Inflammatory macrophage (primary cell): ENCODE measurements at regions not wholly inside any gene's neighbourhood (a gene's known extent, or its start where the extent isn't known, plus 50 kb on each side); places are given as distances from the start of the nearest gene placed in this dataset.

Experiments used
- DNase-seq, 2 donors: peaks; one replicate each; pipeline ENCODE4 v3.0.0-alpha.2; 2020 to 2022

DNA sequence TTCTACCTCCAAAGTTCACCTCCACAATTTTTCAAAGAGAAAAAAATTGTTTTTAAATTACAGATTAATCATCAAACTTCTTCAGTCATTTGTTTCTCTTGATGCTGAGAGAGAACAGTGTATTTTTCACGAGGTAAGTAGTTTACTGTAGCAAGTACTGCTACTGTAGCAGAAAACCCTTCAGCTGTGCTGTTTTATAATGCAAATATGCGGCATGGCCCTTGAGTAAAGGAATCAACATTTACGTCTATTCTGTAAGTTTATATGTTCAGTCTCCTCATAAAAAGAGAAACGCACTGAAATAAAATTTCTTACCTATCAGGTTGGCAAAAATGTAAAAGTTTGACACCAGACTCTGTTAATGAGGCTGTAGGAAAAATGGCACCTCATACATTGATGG lies 399.0 kb downstream of the NKX6-1 start:
- DNase-seq: no peak

DNA sequence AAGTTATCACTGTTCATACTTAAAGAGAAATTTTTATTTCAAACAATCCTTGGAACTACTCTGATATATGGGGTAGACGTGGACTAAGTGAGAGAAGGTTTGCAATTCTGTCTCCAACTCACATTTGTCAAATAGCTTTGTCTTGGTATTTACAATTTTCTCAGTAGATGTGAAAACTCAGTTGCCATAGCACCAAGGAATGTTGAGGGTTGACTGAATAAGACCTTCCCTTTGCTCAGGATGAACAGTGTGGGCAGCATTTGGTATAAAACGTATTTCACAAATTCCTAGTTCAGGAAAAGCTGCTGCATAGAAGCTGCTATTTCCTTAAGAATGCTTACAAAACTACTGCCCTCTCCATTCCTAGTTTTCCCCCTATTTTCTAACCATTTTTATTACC lies 399.5 kb downstream of the NKX6-1 start:
- no peak for DNase-seq

DNA sequence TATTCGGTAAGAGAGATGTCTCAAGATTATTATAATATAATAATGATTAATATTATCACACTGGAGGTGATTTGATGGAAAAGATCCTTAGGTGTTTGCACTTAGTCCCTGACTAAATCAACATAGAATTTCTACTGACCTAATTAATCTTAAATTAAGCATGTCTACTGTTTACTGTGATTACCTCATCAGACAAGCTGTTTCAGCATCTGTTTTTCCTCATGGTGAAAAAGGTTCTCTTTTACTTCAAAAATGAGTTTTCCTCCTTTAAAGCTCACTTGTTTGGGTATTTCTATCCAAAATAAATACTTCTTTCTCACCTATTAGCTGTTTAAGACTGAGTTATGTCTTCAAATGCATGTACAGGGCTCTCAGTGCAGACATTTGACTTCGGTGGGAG lies 407.8 kb downstream of the NKX6-1 start:
- no peak for DNase-seq

DNA sequence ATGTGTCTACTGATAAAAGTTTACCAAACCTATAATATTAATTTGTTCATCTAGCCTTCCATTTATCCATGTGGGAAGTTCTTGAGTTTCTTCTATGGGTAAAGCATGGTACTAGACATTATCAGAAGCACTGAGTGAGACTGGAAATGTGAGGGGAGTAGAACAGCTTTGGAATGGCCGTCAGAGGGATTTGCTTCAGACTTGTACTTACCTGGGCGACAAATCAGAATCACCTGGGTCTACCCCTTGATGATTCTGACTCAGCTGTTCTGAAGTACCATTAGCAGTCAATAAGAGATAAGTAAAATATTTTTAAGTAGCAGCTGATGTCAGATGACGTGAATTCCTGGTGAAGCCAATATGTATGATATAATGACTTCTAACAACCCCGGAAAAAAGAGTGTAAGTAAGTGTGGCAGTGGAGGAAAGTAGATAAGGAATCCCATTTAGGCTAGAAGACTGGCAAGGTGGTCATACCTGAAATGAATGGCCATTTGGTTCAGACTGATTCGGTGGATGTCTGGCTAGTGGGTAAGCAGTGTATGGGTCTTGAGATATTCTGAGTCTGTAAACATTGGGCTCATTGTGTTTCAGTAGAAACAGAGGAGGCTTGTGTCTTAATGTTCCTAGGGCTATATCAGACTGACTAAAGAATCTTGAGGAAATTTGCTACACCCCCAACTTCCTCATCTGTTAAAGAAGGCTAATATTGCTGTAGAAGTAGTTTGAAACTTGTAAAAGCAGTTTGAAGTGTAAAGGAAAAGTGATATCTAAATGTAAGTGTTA lies 409.2 kb downstream of the NKX6-1 start:
- DNase-seq: no peak

DNA sequence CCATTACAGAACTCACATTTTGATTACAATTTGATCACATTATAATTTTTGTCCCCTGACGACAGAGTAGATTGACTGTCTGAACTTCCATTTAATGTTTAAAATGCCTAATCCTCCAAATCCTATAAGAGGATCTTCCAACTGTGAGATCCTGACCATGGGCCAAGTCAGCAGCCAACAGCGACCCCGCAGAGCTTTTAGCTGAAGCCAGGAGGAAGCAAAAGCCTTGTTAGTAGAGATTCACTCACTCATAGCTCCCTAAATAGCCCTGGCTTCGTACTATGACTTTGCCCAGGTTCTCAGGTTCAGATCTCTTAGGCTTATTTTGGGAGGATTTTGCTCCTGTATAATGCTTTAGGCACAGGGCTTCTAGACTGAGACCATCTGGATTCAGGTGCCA lies 413.1 kb downstream of the NKX6-1 start:
- no peak for DNase-seq

DNA sequence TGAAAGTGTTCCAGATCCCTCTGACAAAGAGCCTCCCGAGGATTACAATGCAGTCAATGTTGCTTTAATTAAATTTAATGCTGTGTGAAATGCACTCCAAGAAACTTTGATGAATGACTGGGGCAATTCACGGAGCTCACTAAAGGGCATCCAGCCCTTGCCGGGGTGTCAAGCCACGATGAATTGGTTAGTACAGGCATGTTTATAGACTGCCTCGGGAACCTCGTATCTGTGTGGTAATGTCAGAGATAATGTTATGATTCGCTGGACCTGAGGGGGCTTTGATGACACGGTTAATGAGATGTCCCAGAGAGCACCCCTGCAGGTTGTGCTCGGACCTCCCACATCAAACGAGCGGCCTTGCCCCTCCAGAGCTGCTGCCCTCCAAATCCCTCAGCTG lies 428.8 kb downstream of the NKX6-1 start:
- DNase-seq: no peak

DNA sequence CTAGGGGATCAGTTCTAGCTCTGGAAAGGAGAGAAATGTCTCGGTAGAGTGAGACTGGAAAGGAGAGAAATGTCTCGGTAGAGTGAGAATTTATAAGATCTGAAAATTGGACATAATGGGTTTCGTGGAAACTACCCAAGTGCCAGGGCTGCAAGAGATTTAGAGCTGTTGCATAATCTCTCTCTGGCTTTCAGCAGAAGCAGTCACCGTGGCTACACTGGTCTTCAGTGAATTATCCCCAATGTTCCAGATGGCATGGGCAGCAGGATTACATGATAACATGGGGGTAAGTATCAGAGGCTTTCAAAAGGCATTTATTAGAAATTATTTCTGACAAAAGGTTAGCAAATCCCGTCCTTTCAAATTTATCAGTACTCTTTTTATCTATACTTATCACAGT lies 435.5 kb downstream of the NKX6-1 start:
- DNase-seq: no peak

- no peak for DNase-seq
Observed at GRCh38 chr4:84058201-84058600, 440.9 kb downstream of the NKX6-1 start.

GRCh38 chr4:84051639-84052038 lies 447.5 kb downstream of the NKX6-1 start:
- no peak for DNase-seq

DNA sequence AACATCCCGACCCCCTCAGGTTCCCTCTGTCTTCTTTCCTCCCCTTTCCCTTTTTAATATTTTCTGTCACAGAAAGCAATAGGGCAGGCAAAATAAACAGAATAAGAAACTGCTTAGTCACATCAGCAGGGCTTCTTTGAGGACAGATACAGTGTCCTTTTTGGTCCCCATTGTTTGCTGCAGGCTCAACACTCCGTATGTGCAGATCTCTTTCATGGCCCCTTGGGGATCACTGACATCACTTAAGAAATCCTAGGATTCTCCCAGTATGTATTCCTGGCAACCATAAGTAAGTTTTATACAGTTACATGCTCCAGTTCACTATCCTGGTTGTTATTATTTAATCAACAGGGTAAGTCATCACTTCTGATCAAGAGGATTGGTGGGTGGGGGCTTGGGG lies 448.0 kb downstream of the NKX6-1 start:
- no peak for DNase-seq

DNA sequence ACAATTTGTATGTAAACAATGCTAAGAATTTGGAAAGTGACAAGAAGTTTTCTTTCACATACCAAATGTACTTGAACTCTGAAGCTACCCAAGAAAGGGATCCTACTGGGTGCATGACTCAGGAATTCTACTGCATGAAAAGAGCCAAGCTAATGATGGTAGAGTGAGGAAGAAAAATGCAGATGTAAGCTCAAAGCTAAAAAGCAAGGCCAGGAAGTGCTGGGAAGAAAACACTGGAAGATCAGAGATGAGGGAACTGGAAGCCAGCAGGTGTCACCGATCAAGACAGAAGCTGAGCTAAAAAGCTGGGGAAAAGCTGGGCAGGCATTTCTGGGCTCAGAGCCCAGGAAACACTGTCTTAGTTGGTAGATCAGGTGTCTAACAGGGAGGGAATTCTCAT lies 449.1 kb downstream of the NKX6-1 start:
- no peak for DNase-seq

GRCh38 chr4:84046551-84046950 lies 452.5 kb downstream of the NKX6-1 start:
- no peak for DNase-seq

- no peak for DNase-seq
Observed at GRCh38 chr4:84041426-84041825, 457.7 kb downstream of the NKX6-1 start.

- no peak for DNase-seq
Observed at GRCh38 chr4:84035568-84035967, 463.5 kb downstream of the NKX6-1 start.

- no peak for DNase-seq
Observed at GRCh38 chr4:84032372-84032771, 466.7 kb downstream of the NKX6-1 start.

- no peak for DNase-seq
Observed at GRCh38 chr4:84031401-84031800, 467.7 kb downstream of the NKX6-1 start.

DNA sequence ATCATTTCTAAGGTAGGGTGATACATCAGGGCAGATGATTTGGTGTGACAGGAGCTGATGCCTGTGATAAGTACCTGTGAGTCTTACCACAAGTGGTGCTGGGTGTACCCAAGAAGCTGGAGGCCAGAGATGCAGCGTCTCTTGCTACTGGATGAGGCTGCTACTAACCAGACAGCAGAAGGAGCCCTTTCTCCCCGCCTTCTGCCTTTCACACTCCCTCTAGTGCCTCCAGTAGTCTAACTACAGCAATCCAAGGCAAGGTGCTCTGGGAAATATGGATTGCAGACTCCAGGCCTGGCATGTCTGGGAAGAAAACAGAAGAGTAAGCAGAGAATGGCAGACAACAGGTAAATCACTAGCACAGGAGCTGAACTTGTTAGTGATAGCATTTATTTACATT lies 470.8 kb downstream of the NKX6-1 start:
- DNase-seq: no peak

DNA sequence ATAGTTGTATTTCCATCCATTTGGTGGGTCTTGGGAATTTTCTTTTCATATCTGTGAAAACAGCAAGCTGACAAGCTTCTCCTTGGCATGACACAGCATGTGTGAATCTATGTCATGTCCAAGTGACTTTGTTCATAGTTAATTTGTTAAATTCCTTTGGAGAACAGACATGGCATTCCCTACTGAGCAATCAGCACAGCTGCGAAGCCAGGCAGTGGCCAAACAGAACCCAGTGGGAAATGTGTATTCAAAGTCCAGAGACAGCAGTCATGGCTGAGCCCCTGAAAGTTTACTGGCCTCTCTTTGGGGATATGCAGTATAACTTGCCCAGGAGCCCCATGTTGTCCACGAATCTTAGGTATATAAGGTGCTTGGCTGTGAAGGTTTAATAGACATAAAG lies 474.7 kb downstream of the NKX6-1 start:
- DNase-seq: no peak

- DNase-seq: no peak
Observed at GRCh38 chr4:84022564-84022963, 476.5 kb downstream of the NKX6-1 start.

DNA sequence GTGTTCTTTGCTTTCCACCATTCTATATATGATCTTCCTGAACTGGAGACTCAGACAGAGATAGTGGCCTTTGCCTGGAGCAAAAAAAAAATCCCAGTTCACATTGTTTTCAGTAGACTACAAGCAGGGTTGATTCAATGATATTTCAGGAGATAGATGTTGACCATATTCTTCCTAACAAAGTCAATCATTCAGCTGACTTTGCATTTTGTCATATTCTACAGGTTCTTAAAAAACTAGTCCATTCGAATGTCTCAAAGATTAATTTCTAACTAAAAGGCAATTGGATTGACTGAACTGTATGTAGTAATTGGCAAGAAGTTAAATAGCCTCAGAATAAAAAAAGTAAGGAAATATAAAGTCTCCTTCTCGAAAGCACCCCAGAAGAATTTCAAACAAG lies 479.5 kb downstream of the NKX6-1 start:
- DNase-seq: no peak

DNA sequence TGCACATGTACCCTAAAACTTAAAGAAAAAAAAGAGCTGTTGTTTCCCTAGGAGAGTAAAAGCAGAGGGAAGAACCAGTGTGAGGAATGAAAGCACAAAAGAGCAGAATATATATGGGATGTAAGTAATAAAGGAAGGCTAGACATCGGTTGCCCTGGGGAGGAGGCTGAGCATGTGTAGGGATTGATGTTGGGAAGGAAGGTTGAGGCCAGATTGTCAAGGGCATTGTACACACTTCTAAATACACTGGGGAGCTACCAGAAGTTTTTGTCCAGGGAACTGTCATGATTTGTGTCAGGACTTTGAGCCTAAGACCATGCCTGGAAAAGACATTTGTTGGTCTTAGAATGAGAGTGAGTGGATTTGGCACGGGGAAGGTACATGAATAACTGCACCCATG lies 467.1 kb downstream of the GPAT3 start:
- no peak for DNase-seq

GRCh38 chr4:84001876-84002569 lies 466.1 kb downstream of the GPAT3 start:
- no peak for DNase-seq

DNA sequence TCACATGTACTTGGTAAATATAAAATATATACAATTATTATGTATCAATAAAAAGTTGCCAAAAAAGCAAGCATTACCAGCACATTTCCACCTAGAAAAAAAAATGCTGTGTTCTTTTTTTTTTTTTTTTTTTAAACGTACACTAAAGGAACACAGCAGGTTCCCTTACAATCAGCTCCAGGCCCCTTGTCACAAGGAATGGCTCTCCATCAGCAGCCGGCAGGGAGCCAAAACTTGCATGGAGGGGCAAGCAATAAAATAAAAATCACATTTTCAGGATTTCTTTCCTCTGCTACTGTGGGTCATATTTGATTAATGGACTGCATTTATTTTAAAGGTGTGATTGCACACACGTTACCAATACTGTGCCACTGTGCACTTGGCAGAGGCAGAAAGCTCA lies 460.3 kb downstream of the GPAT3 start:
- no peak for DNase-seq

- no peak for DNase-seq
Observed at GRCh38 chr4:83993774-83994173, 457.9 kb downstream of the GPAT3 start.

- DNase-seq: no peak
Observed at GRCh38 chr4:83989835-83990234, 453.9 kb downstream of the GPAT3 start.
